Osteoblast (primary cell): ENCODE measurements at regions not wholly inside any gene's neighbourhood (a gene's known extent, or its start where the extent isn't known, plus 50 kb on each side); places are given as distances from the start of the nearest gene placed in this dataset.

Source experiments
- DNase-seq: peaks from one replicate; pipeline ENCODE4 v3.0.0; 2011; ENCODE audit warnings: low spot score, mixed read lengths; ENCODE audit not compliant: insufficient read length; ENCODE audit errors: missing footprints
- H2AFZ ChIP-seq: 2 replicates; pipeline ENCODE4 v1.6.0; 2011; ENCODE audit warnings: mild to moderate bottlenecking, low read length
- H3K27ac ChIP-seq: 2 replicates; pipeline ENCODE4 v1.5.1; 2011; ENCODE audit warnings: mild to moderate bottlenecking, low read depth, low read length, moderate library complexity
- H3K27me3 ChIP-seq: 2 replicates; pipeline ENCODE4 v1.6.0; 2012; ENCODE audit warnings: mild to moderate bottlenecking, control low read depth, inconsistent platforms, low read length, moderate library complexity; ENCODE audit not compliant: insufficient read depth
- H3K36me3 ChIP-seq: 2 replicates; pipeline ENCODE4 v1.5.1; 2011; ENCODE audit warnings: mild to moderate bottlenecking, low read length, control low read depth, moderate library complexity; ENCODE audit not compliant: insufficient read depth
- H3K4me1 ChIP-seq: 2 replicates; pipeline ENCODE4 v1.5.1; 2011; ENCODE audit warnings: mild to moderate bottlenecking, low read length, control low read depth, moderate library complexity; ENCODE audit not compliant: insufficient read depth
- H3K4me2 ChIP-seq: 2 replicates; pipeline ENCODE4 v1.6.0; 2011; ENCODE audit warnings: mild to moderate bottlenecking, low read length; ENCODE audit not compliant: insufficient read depth
- H3K4me3 ChIP-seq: fragments of 200-600 bp; sonication (generic); 3 replicates; pipeline ENCODE4 v1.5.1; 2012; ENCODE audit warnings: mild to moderate bottlenecking, low read length, inconsistent platforms; ENCODE audit not compliant: insufficient read depth
- H3K79me2 ChIP-seq: 2 replicates; pipeline ENCODE4 v1.6.0; 2012; ENCODE audit warnings: mild to moderate bottlenecking, low read length, control low read depth, inconsistent platforms; ENCODE audit not compliant: insufficient read depth
- H3K9me3 ChIP-seq: 2 replicates; pipeline ENCODE4 v1.5.1; 2011; ENCODE audit warnings: low read depth, low read length, control low read depth
- H4K20me1 ChIP-seq: 2 replicates; pipeline ENCODE4 v1.6.0; 2012; ENCODE audit warnings: mild to moderate bottlenecking, low read length, control low read depth; ENCODE audit not compliant: insufficient read depth
- TF ChIP-seq, protein P1 (sequence below): IDR thresholded peaks from 2 replicates; pipeline ENCODE4 v1.5.1; 2011; ENCODE audit warnings: mild to moderate bottlenecking, low read depth, low read length, moderate library complexity; ENCODE audit errors: extremely low read depth

GRCh38 chr3:6262010-6262409, 598.9 kb upstream of the GRM7 start:
- Histone ChIP-seq H3K36me3 (no peaks in the 10 kb centered on the region), H3K4me3 (no peak overlapping the region), H3K79me2 (no peaks in the 10 kb centered on the region), H3K27ac (no peak overlapping the region), H3K4me2 (no peak overlapping the region), H3K4me1 (no peaks in the 10 kb centered on the region), H3K27me3 (no peaks in the 10 kb centered on the region), H2AFZ (no peak overlapping the region), H4K20me1 (no peaks in the 10 kb centered on the region), H3K9me3 (no peaks in the 10 kb centered on the region)
- TF ChIP-seq, protein P1, sequence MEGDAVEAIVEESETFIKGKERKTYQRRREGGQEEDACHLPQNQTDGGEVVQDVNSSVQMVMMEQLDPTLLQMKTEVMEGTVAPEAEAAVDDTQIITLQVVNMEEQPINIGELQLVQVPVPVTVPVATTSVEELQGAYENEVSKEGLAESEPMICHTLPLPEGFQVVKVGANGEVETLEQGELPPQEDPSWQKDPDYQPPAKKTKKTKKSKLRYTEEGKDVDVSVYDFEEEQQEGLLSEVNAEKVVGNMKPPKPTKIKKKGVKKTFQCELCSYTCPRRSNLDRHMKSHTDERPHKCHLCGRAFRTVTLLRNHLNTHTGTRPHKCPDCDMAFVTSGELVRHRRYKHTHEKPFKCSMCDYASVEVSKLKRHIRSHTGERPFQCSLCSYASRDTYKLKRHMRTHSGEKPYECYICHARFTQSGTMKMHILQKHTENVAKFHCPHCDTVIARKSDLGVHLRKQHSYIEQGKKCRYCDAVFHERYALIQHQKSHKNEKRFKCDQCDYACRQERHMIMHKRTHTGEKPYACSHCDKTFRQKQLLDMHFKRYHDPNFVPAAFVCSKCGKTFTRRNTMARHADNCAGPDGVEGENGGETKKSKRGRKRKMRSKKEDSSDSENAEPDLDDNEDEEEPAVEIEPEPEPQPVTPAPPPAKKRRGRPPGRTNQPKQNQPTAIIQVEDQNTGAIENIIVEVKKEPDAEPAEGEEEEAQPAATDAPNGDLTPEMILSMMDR = no peak
- DNase-seq = no peak

DNA sequence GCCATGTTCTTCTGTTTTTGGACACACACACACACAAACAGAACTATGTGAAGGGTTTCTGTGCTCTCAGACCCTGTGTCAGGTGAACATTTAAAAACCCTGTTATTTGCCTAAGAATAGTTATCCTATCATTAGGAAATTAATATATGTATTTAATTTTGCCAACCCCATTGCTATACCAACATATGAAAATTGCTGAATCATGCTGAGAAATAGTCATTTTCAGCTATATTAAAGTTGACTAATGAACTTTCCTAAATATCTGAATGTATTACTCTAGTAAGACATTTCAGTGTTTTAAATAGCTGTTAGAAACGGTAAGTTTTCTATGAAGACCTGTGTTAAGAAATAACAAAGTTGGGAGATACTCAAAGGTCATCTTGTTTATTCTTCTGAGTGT, 596.9 kb upstream of the GRM7 start:
- no peak overlapping the region for H2AFZ ChIP-seq
- no peak overlapping the region for H3K4me2 ChIP-seq
- no peaks in the 10 kb centered on the region for H3K79me2 ChIP-seq
- no peak for DNase-seq
- no peaks in the 10 kb centered on the region for H3K9me3 ChIP-seq
- no peaks in the 10 kb centered on the region for H3K36me3 ChIP-seq
- no peaks in the 10 kb centered on the region for H3K4me1 ChIP-seq
- H3K27me3 ChIP-seq = no peaks in the 10 kb centered on the region
- H4K20me1 ChIP-seq = no peaks in the 10 kb centered on the region
- H3K4me3 ChIP-seq = no peak overlapping the region
- TF ChIP-seq, protein P1 = no peak
- no peak overlapping the region for H3K27ac ChIP-seq

DNA sequence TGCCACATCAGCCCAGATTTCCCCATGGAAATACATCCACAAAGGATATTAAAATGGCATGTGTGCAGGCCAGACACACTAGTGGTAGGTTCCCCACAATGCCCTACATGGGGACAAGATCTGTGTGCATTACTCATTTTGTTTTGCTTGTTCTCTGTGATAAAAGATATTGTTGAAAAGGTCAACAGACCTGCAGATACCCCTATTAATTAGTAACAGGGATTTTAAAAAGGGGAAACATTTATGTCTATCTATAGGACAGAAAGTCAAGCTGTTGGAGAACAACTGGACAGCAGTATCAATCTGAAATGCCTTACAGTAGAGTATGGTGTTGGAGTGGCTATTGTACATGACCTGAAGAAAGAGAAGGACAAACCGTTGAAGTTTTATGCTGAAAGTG, 596.0 kb upstream of the GRM7 start:
- Histone ChIP-seq H4K20me1 (no peaks in the 10 kb centered on the region), H2AFZ (no peak overlapping the region), H3K4me1 (no peaks in the 10 kb centered on the region), H3K27me3 (no peaks in the 10 kb centered on the region), H3K9me3 (no peaks in the 10 kb centered on the region), H3K36me3 (no peaks in the 10 kb centered on the region), H3K4me3 (no peak overlapping the region), H3K79me2 (no peaks in the 10 kb centered on the region), H3K27ac (no peak overlapping the region), H3K4me2 (no peak overlapping the region)
- DNase-seq = no peak
- TF ChIP-seq, protein P1 = no peak

GRCh38 chr3:6266135-6266534, 594.8 kb upstream of the GRM7 start:
- no peaks in the 10 kb centered on the region for H3K4me1 ChIP-seq
- no peaks in the 10 kb centered on the region for H3K79me2 ChIP-seq
- no peak overlapping the region for H3K4me2 ChIP-seq
- no peak overlapping the region for H3K27ac ChIP-seq
- H3K27me3 ChIP-seq = no peaks in the 10 kb centered on the region
- no peak overlapping the region for H3K4me3 ChIP-seq
- H3K9me3 ChIP-seq = no peaks in the 10 kb centered on the region
- H4K20me1 ChIP-seq = no peaks in the 10 kb centered on the region
- no peak for DNase-seq
- TF ChIP-seq, protein P1 = no peak
- no peaks in the 10 kb centered on the region for H3K36me3 ChIP-seq
- no peak overlapping the region for H2AFZ ChIP-seq
